ENCODE measurements at regions not wholly inside any gene's neighbourhood (a gene's known extent, or its start where the extent isn't known, plus 50 kb on each side); places are given as distances from the start of the nearest gene placed in this dataset.

DNA sequence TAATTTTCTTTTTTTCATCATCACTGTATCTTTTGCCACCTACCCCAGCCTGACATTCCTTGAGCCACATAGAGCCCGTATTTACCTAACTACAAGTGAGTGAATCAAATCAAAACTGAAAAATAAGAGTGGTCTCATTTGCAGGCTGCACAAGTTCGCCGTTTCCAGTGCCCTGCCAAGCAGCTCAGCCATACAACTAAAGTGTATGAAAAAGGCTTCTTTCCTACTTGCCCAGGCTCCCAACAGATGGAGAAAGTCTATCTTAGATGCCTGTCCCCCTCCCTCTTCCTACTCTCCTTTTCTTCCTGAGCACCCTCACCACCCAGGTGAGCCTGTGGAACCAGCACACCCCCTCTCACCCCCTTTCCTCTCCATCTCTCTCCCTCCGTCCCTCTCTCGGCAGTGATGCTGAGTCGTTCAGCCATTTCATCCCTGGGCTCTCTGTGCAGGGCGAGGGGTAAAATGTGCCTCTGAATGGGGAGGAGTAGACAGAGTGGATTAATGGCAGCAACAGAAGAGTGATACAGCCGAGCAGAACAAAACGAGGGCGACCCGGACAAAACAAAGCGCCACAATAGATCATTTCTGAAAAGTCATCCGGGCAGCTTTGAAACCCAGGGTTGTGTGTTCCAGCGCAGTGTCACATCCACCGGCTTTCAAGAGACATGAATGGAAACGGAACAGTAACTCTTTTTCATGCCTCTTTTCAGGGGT is 65.0 kb upstream of the POU3F3 start:
- Histone ChIP-seq H3K79me2 (ENCODE audit: insufficient read depth, low read length) (no peaks in the 10 kb centered on the region), H3F3A (ENCODE audit: insufficient read depth) (no peaks in the 10 kb centered on the region), H3K4me3 (ENCODE audit: insufficient read depth, low read length, poor library complexity, severe bottlenecking) (no peak overlapping the region), H3K36me3 (ENCODE audit: low read length) (no peaks in the 10 kb centered on the region), H4K20me1 (ENCODE audit: low read depth, low read length) (no peaks in the 10 kb centered on the region), H2AFZ (ENCODE audit: low read depth, low read length, severe bottlenecking) (no peak overlapping the region), H3K9me2 (replicated peaks; ENCODE audit: insufficient read depth, low read length) (no peaks in the 10 kb centered on the region), H3K4me2 (ENCODE audit: low read depth, low read length, poor library complexity, severe bottlenecking) (no peak overlapping the region), H3K9ac (ENCODE audit: low read length) (no peak overlapping the region), H3K27me3 (ENCODE audit: low read length) (no peaks in the 10 kb centered on the region), H3K27ac (ENCODE audit: low read depth, low read length) (no peak overlapping the region), H3K9me3 (ENCODE audit: insufficient read depth, low read length) (no peaks in the 10 kb centered on the region)
- TF ChIP-seq, protein P1, sequence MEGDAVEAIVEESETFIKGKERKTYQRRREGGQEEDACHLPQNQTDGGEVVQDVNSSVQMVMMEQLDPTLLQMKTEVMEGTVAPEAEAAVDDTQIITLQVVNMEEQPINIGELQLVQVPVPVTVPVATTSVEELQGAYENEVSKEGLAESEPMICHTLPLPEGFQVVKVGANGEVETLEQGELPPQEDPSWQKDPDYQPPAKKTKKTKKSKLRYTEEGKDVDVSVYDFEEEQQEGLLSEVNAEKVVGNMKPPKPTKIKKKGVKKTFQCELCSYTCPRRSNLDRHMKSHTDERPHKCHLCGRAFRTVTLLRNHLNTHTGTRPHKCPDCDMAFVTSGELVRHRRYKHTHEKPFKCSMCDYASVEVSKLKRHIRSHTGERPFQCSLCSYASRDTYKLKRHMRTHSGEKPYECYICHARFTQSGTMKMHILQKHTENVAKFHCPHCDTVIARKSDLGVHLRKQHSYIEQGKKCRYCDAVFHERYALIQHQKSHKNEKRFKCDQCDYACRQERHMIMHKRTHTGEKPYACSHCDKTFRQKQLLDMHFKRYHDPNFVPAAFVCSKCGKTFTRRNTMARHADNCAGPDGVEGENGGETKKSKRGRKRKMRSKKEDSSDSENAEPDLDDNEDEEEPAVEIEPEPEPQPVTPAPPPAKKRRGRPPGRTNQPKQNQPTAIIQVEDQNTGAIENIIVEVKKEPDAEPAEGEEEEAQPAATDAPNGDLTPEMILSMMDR (IDR thresholded peaks at IDR 0.05; ENCODE audit: insufficient read depth, low read length, poor library complexity, severe bottlenecking), result no peak
- TF ChIP-seq EZH2phosphoT487 (conservative IDR thresholded peaks at IDR 0.05; ENCODE audit: low read length), result no peak

DNA sequence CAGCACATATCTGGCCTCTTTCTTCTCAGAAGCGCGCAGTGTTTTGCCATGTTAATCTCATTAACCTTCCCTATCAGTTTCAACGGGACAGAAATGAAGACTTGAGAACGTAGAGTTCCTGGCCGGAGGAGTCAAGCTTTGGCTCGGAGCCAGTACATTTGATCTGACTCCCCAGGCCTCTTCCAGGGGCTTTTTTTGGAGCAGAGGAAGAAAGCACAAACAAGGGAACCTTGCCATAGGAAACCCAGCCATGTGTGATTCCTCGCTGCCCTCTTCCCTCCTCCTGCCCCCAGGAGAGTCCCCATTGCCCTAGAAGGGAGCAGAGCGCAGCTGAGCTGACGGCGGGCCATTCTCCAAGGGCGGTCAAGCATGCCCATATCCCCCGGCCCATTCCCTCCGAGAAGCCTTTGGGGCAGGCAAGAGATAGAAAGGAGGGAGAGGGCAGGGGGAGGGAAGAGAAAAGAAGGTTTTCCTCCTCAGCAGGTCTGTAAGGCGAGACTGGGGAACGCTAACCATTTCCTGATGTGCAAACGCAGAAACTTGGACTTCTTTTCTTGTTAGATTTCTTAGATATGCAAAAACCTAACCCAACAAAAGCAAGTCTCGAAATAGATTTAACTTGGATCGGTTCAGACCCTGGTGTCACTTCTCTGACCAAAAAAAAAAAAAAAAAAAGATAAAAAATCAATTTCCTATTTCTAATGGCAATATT is 63.7 kb upstream of the POU3F3 start:
- Histone ChIP-seq H2AFZ (ENCODE audit: low read depth, low read length, severe bottlenecking) (no peak overlapping the region), H3K27ac (ENCODE audit: low read depth, low read length) (no peak overlapping the region), H4K20me1 (ENCODE audit: low read depth, low read length) (no peaks in the 10 kb centered on the region), H3K4me3 (ENCODE audit: insufficient read depth, low read length, poor library complexity, severe bottlenecking) (no peak overlapping the region), H3K9me3 (ENCODE audit: insufficient read depth, low read length) (no peaks in the 10 kb centered on the region), H3K4me2 (ENCODE audit: low read depth, low read length, poor library complexity, severe bottlenecking) (no peak overlapping the region), H3K79me2 (ENCODE audit: insufficient read depth, low read length) (no peaks in the 10 kb centered on the region), H3K27me3 (ENCODE audit: low read length) (no peaks in the 10 kb centered on the region), H3F3A (ENCODE audit: insufficient read depth) (no peaks in the 10 kb centered on the region), H3K9ac (ENCODE audit: low read length) (no peak overlapping the region), H3K9me2 (replicated peaks; ENCODE audit: insufficient read depth, low read length) (no peaks in the 10 kb centered on the region), H3K36me3 (ENCODE audit: low read length) (no peaks in the 10 kb centered on the region)
- TF ChIP-seq, protein P1 (IDR thresholded peaks at IDR 0.05; ENCODE audit: insufficient read depth, low read length, poor library complexity, severe bottlenecking), result no peak
- no peak for TF ChIP-seq EZH2phosphoT487 (conservative IDR thresholded peaks at IDR 0.05; ENCODE audit: low read length)

DNA sequence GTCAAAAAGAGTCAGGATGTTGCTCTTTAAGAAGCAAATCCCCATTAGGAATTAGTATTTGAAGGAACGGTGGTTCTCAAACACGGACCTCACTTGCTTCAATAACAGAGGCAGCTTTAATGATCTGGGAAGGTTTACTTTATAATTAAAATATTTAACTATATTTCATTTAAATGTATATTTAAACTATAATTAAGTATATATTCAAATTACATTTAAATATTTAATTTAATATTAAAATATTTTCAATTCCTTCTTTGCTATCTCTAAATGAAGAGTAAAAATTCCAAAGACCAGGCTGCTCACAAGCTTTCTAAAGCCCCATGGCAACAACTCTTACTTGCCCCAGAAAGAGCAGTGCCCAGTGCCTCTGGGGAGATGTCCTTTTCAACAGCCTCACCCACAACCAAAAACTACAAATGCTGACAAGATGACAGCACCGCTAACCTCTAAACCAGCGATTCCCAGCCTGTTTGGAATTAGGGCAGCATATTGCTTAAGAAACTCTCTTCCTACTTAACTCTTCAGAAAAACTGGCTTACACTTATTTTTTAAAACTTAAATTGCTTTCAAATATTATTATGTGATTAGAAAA is 62.9 kb upstream of the POU3F3 start:
- H3K27me3 ChIP-seq (ENCODE audit: low read length), result no peaks in the 10 kb centered on the region
- H4K20me1 ChIP-seq (ENCODE audit: low read depth, low read length), result no peaks in the 10 kb centered on the region

More for the DNA sequence above, 62.9 kb upstream of the POU3F3 start:
- TF ChIP-seq, protein P1 (IDR thresholded peaks at IDR 0.05; ENCODE audit: insufficient read depth, low read length, poor library complexity, severe bottlenecking), result no peak
- no peak for TF ChIP-seq EZH2phosphoT487 (conservative IDR thresholded peaks at IDR 0.05; ENCODE audit: low read length)
- H3F3A ChIP-seq (ENCODE audit: insufficient read depth), result no peaks in the 10 kb centered on the region
- H3K79me2 ChIP-seq (ENCODE audit: insufficient read depth, low read length), result no peaks in the 10 kb centered on the region
- H3K9ac ChIP-seq (ENCODE audit: low read length), result no peak overlapping the region
- H3K9me2 ChIP-seq (replicated peaks; ENCODE audit: insufficient read depth, low read length), result no peaks in the 10 kb centered on the region
- no peak overlapping the region for H3K4me3 ChIP-seq (ENCODE audit: insufficient read depth, low read length, poor library complexity, severe bottlenecking)
- H3K4me2 ChIP-seq (ENCODE audit: low read depth, low read length, poor library complexity, severe bottlenecking), result no peak overlapping the region
- no peak overlapping the region for H2AFZ ChIP-seq (ENCODE audit: low read depth, low read length, severe bottlenecking)
- no peaks in the 10 kb centered on the region for H3K9me3 ChIP-seq (ENCODE audit: insufficient read depth, low read length)
- H3K27ac ChIP-seq (ENCODE audit: low read depth, low read length), result no peak overlapping the region
- H3K36me3 ChIP-seq (ENCODE audit: low read length), result no peaks in the 10 kb centered on the region
